GM18867 (cell line): ENCODE measurements at regions not wholly inside any gene's neighbourhood (a gene's known extent, or its start where the extent isn't known, plus 50 kb on each side); places are given as distances from the start of the nearest gene placed in this dataset.

Experiments
- ATAC-seq: cut with Tn5 transposase; IDR thresholded peaks from one replicate; pipeline ENCODE4 v1.9.1; 2021; ENCODE audit warnings: mild to moderate bottlenecking, moderate library complexity; ENCODE audit not compliant: unreplicated experiment

DNA sequence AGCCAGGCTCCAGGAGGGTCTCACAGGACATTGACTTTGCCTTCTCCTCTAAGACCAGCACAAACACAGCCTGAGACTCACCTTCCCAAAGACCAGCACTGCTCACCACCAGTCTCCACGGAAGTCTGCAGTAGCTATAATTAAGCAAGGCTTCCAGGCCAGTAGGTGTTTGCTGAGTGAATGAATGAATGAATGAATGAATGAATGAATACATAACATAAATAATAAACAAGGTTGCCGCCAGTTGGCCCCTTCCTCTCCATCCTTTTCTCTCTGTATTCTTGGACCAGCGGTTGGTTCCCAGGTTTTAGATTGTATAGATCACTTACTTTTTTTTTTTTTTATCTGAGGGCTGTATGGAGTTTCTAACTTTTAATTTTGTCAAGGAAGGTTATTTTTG lies 222.4 kb upstream of the ID2 start:
- ATAC-seq: no peak

DNA sequence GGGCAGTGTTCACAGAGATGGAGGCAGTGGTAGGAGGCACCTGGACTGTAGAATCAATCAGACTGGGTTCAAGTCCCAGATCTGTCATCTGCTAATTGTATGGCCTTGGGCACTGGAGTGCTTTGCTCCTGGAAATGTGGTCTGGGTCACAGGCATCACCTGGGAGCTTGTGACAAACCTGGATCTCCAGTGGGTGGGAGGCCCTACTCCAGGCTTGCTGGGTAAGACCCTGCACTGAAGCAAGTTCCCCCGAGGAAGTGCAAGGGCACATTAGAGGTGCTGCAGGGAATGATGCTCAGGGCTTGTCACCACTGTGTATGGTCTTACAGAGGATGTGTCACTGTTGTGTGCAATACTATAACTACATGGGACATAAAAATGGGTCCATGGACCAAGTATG lies 220.5 kb upstream of the ID2 start:
- no peak for ATAC-seq

- no peak for ATAC-seq
Observed at GRCh38 chr2:8462280-8462679, 219.6 kb upstream of the ID2 start.

- ATAC-seq: no peak
Observed at GRCh38 chr2:8462899-8463648, 218.8 kb upstream of the ID2 start.

- ATAC-seq: no peak
Observed at GRCh38 chr2:8465560-8465959, 216.3 kb upstream of the ID2 start.

- ATAC-seq: no peak
Observed at GRCh38 chr2:8469709-8470493, 212.0 kb upstream of the ID2 start.

GRCh38 chr2:8472545-8473323 lies 209.1 kb upstream of the ID2 start:
- ATAC-seq: peak; percentile 35

DNA sequence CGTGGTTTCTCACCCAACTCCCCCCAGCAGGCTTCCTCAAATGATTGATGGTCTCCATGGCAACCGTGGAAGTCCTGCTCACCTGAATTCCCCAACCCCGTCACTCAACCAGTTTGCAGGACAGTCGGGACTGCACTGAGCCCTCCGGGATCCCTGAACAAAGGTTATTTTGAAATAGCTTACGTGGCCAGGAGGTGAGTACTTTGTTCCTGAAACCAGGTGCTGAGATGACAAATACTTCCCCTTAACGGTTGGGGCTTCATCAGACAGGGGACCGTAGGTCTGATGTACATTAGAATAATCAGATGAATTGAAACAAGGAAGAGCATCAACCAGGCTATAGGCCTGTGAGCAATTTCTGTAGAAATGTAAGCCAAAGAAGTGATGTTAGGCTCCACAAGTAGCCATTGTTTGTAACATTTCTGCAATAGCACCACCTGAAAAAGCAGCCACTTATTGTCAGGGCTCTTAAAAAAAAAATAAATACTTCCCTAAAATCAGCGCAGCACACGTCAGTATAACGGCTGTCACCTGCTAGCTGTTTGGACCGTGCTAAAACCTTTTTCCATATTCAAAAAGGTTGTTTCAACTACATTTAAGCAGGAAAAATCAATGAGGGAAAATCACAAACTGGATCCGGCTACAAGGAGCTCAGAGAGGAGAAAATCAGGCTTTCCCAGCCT lies 206.4 kb upstream of the ID2 start:
- ATAC-seq: no peak

DNA sequence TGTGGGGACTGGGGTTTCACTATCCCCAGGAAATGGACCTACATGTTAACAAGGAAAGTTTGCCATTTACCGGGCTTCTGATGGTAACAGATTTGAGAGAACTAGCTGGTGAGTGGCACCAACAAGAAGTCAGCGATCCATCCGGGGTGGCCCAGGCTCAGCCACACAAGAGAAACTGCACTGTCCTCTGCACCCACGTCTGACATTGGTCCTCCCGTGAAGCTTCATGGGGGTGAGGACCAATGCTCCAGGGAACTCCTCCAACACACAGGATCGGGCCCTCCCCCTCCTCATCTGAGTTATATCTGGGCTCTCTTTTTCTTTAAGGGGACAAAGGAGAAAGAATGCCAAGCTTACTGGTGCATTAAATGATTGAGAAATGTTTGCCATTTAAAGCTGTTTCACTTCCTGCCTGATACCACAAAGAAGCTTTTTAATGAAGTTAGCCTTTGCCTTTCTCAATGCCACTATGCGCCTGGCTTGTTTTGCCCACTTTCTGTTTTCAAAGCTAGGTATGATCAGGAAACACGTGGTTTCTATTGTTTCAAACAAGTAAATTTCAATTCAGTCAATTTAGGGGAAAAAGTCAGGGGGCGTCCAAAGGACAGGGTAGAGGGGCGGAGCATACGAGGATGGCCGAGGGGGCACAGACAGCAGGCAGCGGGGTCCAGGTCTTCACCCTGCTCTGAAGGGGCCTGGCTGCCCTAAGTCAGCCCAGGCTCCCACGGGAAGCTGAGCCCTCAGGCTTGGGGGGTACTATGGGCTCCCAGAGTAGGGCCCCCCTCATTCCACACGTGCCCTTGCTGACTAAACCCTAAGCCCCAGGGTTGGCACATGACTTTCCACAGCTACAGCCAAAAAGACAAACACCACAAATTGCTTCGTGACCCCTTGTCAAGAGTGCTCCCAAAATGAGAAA lies 204.0 kb upstream of the ID2 start:
- ATAC-seq: peak; percentile 69

DNA sequence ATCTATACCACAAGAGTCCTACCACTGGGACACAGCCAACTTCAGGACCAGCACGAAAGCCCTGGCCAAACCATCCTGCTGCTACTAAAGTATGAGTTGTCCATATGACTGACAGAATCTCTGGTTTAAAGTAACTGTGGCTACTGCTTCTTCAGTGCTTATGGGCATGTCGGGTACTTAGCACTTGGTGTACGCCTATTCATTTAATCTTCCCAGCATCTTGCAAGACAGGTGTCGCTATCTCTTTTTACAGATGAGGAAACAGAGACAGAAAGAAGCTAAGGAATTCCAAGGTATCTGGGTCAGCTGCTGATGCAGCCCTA lies 203.4 kb upstream of the ID2 start:
- ATAC-seq: no peak

GRCh38 chr2:8479298-8479697 lies 202.6 kb upstream of the ID2 start:
- ATAC-seq: no peak

- no peak for ATAC-seq
Observed at GRCh38 chr2:8480915-8481314, 200.9 kb upstream of the ID2 start.

DNA sequence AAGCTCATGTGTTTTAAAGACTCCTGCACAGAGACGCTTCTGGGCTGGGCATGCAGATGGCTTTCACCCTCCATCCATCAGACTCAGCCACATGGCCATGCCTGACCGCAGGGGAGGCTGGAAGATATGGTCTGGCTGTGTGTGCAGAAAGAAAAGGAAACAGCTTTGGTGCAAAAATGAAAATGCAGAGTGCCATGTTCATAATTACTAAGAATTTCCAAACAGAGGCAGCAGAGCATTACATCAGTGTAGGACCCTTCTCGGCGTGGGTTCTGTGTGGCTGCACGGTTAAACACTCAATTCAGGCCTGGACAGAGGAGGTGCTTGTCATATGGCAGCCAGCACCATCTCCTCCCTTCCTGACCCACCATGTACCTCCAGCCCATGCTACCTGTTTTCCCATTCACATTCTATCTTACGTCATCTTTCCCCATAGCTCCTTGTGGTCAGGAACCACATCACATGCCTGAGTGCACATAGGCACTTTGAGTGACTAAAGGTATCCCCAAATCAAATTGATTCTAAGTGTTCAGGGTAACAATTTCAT lies 200.3 kb upstream of the ID2 start:
- peak; percentile 50 for ATAC-seq

GRCh38 chr2:8482432-8482831 lies 199.4 kb upstream of the ID2 start:
- no peak for ATAC-seq

DNA sequence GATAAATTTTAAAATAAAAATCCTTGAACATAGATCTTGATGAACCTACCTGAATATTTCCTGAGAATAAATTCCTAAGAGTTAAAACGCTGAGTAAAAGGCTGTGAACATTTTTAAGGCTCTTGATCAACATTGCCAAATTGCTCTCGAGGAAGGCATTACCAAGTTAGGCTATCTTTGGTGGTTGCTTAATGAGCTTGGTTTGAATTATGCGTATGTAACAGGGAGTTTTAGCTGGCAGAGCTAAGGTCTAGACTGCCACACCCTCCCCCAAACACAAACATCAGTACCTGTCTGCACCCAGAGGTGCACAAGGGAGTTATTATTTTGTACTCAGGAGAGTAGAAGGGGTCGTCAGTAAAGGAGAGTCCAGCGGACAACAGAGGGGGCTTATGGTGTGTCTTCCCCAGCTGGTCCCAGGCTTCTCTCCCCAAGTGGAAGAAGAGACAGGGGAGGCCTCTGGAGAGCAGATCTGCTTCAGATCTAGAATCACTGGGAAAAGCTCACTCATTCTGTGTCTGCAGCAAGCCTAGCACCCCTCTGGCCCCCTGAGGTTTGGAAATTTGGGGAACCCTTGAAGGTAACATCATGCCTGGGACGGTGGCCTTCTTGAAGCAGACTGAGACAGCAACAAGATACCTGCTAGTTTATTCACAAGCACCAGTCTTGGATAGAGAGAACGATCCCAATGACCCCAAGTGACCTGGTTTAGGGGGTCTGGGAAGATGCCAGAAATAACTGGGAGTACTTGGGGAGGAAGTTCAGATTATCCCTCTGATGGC lies 197.2 kb upstream of the ID2 start:
- no peak for ATAC-seq

GRCh38 chr2:8485736-8486135 lies 196.1 kb upstream of the ID2 start:
- ATAC-seq: no peak

- no peak for ATAC-seq
Observed at GRCh38 chr2:8486141-8486540, 195.7 kb upstream of the ID2 start.

DNA sequence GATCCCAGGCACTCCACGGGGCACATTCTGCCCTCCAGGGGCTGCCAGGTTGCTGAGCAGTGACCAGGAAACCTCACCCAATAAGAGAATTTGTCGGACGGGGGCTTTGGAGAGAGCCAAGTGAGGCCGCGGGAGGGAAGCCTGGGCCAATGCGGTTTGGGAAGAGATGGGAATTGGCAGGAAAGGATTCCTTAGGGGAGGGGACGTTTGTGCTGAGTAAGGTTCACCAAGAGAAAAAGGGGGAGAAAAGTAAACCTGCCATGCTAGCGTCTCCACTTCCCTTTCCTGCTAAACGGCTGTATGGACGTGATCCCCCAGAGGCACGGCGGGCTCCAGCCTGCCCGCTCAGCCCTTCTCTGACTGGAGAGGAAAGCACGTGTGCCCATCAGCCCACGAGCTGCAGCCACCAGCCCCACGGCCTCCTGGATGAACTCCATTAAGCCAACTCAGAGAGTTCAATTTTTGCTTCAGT lies 194.4 kb upstream of the ID2 start:
- peak; percentile 25 for ATAC-seq
